ENCODE measurements at regions not wholly inside any gene's neighbourhood (a gene's known extent, or its start where the extent isn't known, plus 50 kb on each side); places are given as distances from the start of the nearest gene placed in this dataset.

DNA sequence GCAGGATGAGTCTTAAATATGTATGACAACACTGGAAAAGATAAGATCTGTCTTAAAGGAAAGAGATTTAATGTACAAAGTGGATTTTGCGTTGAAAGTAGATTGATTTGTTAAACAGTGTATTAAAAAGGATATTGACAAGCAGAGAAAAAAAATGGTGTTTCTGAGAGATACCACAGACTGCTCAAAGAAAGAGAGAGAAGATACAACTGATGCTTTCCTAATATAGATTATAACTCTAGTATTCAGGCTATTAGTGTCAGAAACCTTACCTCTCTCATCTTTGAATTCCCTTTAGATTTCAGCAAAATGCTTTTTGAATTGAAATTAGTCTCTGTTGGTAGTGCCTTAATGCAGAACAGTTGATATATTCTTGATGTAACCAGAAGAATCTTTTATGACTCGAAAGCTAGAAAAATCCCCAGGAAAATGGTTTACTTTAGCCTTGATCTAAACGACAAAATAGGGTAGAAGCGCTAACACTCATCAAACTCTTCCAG lies 550.7 kb downstream of the INHBA start:
- H3K36me3 ChIP-seq = no peaks in the 10 kb centered on the region
- TF ChIP-seq, protein P1, sequence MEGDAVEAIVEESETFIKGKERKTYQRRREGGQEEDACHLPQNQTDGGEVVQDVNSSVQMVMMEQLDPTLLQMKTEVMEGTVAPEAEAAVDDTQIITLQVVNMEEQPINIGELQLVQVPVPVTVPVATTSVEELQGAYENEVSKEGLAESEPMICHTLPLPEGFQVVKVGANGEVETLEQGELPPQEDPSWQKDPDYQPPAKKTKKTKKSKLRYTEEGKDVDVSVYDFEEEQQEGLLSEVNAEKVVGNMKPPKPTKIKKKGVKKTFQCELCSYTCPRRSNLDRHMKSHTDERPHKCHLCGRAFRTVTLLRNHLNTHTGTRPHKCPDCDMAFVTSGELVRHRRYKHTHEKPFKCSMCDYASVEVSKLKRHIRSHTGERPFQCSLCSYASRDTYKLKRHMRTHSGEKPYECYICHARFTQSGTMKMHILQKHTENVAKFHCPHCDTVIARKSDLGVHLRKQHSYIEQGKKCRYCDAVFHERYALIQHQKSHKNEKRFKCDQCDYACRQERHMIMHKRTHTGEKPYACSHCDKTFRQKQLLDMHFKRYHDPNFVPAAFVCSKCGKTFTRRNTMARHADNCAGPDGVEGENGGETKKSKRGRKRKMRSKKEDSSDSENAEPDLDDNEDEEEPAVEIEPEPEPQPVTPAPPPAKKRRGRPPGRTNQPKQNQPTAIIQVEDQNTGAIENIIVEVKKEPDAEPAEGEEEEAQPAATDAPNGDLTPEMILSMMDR (IDR thresholded peaks at IDR 0.05; ENCODE audit: low read depth, low read length) = no peak

GRCh38 chr7:41149576-41149975 lies 553.3 kb downstream of the INHBA start:
- DNase-seq = peak; percentile 27
- no peaks in the 10 kb centered on the region for H3K4me1 ChIP-seq
- H3K4me3 ChIP-seq (ENCODE audit: low read depth, low read length) = no peak overlapping the region
- no peaks in the 10 kb centered on the region for H3K36me3 ChIP-seq
- no peaks in the 10 kb centered on the region for H3K27me3 ChIP-seq
- TF ChIP-seq, protein P1 (IDR thresholded peaks at IDR 0.05; ENCODE audit: low read depth, low read length) = no peak
- H3K9me3 ChIP-seq = no peaks in the 10 kb centered on the region

More for the DNA sequence above, 550.7 kb downstream of the INHBA start:
- H3K4me1 ChIP-seq = no peaks in the 10 kb centered on the region
- H3K27me3 ChIP-seq = no peaks in the 10 kb centered on the region
- no peak overlapping the region for H3K4me3 ChIP-seq (ENCODE audit: low read depth, low read length)
- no peak for DNase-seq
- H3K9me3 ChIP-seq = no peaks in the 10 kb centered on the region

DNA sequence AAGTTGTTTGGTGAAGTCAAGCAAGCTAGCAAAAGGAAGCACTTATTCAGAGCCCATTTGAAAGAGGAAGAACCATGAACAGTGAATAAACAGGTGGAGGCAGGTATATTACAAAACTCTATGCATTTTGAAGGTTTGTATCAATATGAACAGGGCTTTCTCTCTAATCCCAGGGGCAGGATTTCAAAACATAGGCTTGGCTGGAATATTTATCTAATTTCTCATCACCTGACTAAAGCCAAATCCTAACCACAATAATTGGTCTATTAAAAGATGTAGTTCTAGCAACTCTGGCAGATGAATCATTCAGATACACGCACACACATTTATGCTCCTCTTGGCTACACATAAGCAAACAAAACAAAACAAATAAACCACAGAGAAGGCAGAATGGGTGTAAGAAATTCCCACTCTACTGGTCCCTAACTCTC lies 554.4 kb downstream of the INHBA start:
- no peaks in the 10 kb centered on the region for H3K9me3 ChIP-seq
- no peak overlapping the region for H3K4me3 ChIP-seq (ENCODE audit: low read depth, low read length)
- DNase-seq = no peak
- TF ChIP-seq, protein P1 (IDR thresholded peaks at IDR 0.05; ENCODE audit: low read depth, low read length) = no peak
- no peaks in the 10 kb centered on the region; the same call in 1 of the 2 replicates for H3K27me3 ChIP-seq
- no peaks in the 10 kb centered on the region for H3K36me3 ChIP-seq
- H3K4me1 ChIP-seq = no peaks in the 10 kb centered on the region

DNA sequence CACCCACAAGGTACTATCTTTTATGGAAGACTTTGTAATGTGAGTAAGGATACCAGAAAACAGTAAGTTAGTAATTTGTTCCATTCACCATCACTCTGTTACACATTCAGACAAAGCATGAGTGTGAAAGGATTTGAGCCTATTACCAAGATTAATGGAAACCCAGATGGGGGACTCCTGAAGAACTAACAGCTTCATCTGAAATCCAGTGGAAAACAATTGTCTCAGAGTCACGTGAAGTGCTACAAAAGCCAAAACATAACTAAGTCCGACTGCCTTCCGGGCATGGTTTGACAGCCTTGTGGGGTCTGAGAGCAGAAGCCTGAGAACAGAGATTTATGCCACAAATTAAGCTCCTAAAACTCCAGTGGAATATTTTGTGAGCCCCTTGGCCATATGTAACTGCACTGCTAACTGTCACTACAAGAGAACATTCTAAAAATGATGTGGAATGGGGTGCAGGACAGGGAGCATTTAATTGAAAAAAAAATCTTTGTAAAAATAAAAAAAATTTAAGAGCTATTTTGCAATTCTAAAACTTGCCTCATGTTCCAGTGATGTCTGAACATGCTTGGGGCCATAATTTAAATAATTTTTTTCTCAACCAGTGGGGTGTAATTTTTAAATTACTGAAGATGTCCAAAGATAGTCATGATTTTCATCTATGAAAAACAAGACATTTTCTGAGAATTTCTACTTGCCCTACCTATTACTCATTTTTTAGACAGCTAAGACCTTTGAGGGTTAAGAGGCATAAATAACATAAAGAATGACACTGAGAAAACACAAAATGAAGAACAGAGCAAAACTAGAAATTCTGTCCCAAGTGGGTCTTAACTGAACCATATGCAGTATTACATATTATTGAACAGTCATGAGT lies 555.0 kb downstream of the INHBA start:
- no peak overlapping the region for H3K4me3 ChIP-seq (ENCODE audit: low read depth, low read length)
- no peaks in the 10 kb centered on the region for H3K4me1 ChIP-seq
- H3K9me3 ChIP-seq = no peaks in the 10 kb centered on the region
- TF ChIP-seq, protein P1 (IDR thresholded peaks at IDR 0.05; ENCODE audit: low read depth, low read length) = no peak
- H3K36me3 ChIP-seq = no peaks in the 10 kb centered on the region
- no peak for DNase-seq
- no peaks in the 10 kb centered on the region; the same call in 1 of the 2 replicates for H3K27me3 ChIP-seq

GRCh38 chr7:41146429-41146828 lies 556.5 kb downstream of the INHBA start:
- TF ChIP-seq, protein P1 (IDR thresholded peaks at IDR 0.05; ENCODE audit: low read depth, low read length) = no peak
- Histone ChIP-seq H3K4me3 (ENCODE audit: low read depth, low read length) (no peak overlapping the region), H3K9me3 (no peaks in the 10 kb centered on the region), H3K4me1 (no peaks in the 10 kb centered on the region), H3K36me3 (no peaks in the 10 kb centered on the region), H3K27me3 (no peaks in the 10 kb centered on the region; the same call in 1 of the 2 replicates)
- DNase-seq = no peak

DNA sequence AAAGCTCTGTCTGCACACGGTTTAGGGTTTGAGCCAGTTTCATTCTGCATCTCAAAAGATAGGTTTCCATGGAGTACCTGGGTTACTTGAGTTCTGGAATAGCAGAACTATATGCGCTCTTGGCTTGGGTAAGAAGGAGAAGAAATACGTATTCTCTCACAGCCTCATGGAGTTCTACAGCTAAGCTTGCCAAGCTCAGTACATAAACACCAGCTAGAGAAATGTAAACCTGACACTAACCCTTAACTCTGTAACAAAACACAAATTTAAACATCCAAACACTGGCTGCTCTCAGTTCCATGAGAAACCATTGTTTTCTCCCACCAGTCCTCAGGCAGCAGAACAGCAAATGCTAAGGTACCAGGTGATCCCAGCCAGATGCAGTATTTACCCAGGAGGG lies 557.2 kb downstream of the INHBA start:
- TF ChIP-seq, protein P1 (IDR thresholded peaks at IDR 0.05; ENCODE audit: low read depth, low read length) = no peak
- H3K27me3 ChIP-seq = no peaks in the 10 kb centered on the region; the same call in 1 of the 2 replicates
- no peaks in the 10 kb centered on the region for H3K4me1 ChIP-seq
- no peak for DNase-seq
- H3K9me3 ChIP-seq = no peaks in the 10 kb centered on the region
- no peaks in the 10 kb centered on the region for H3K36me3 ChIP-seq
- H3K4me3 ChIP-seq (ENCODE audit: low read depth, low read length) = no peak overlapping the region
